Breast epithelium (tissue), 4 donors: ENCODE measurements at regions not wholly inside any gene's neighbourhood (a gene's known extent, or its start where the extent isn't known, plus 50 kb on each side); places are given as distances from the start of the nearest gene placed in this dataset.

Source experiments
- DNase-seq, 2 donors: peaks; one replicate each; pipeline ENCODE4 v3.0.0-alpha.2; 2019; ENCODE audit warnings: low spot score in 2 of 2
- H3K27ac ChIP-seq, 2 donors: fragments of 200-600 bp; sonication (generic) in 1 of 2; one replicate each; pipeline ENCODE4 v1.5.1; 2016 to 2019; ENCODE audit warnings: mild to moderate bottlenecking in 1 of 2
- H3K27me3 ChIP-seq, 2 donors: fragments of 200-600 bp; sonication (generic) in 1 of 2; one replicate each; pipeline versions ENCODE4 v1.5.1 to v1.6.0; 2017 to 2019; ENCODE audit warnings: control low read depth in 1 of 2, mild to moderate bottlenecking in 1 of 2
- H3K36me3 ChIP-seq: fragments of 200-600 bp; one replicate; pipeline ENCODE4 v1.5.1; 2019
- H3K4me1 ChIP-seq, 2 donors: fragments of 200-600 bp; sonication (generic); one replicate each; pipeline ENCODE4 v1.5.1; 2016 to 2019; ENCODE audit warnings: control low read depth in 1 of 2
- H3K4me3 ChIP-seq, 3 donors: fragments of 200-600 bp; sonication (generic); 1 replicate in 2 of 3; 2 replicates in 1 of 3; pipeline ENCODE4 v1.5.1; 2016 to 2019; ENCODE audit warnings: mild to moderate bottlenecking in 3 of 3, moderate library complexity in 2 of 3
- H3K9me3 ChIP-seq, 2 donors: fragments of 200-600 bp; sonication (generic) in 1 of 2; one replicate each; pipeline ENCODE4 v1.5.1; 2016 to 2019; ENCODE audit warnings: control low read depth in 1 of 2
- CTCF ChIP-seq, 3 donors: fragments of 450-650 bp; IDR thresholded peaks; one replicate each; pipeline ENCODE4 v1.5.1; 2016 to 2017; ENCODE audit warnings: antibody characterized with exemption in 3 of 3, mild to moderate bottlenecking in 3 of 3, moderate library complexity in 3 of 3
- POLR2A ChIP-seq: fragments of 450-650 bp; IDR thresholded peaks from one replicate; pipeline ENCODE4 v1.6.1; 2016; ENCODE audit warnings: antibody characterized with exemption, mild to moderate bottlenecking, moderate library complexity
- POLR2AphosphoS5 ChIP-seq, 3 donors: sonication (generic); formaldehyde crosslinking; IDR thresholded peaks; one replicate each; pipeline ENCODE4 v1.6.1; 2017; ENCODE audit warnings: antibody characterized with exemption in 3 of 3
- intact Hi-C: fragments of 100-400 bp; cut with DNase I; formaldehyde crosslinking; loops from one replicate; pipeline ENCODE4 v1.15.1; 2023; ENCODE audit warnings: low total_unique reads

- no peak overlapping the region for H3K27ac ChIP-seq
- no peaks in the 10 kb centered on the region for H3K36me3 ChIP-seq
- H3K4me1 ChIP-seq: no peaks in the 10 kb centered on the region
- H3K27me3 ChIP-seq: peaks cover 0 to 3% of the 10 kb centered on the region in 2 donors
- no peak overlapping the region for H3K4me3 ChIP-seq
- intact Hi-C loops: no loop called here
- DNase-seq: no peak
- no peaks in the 10 kb centered on the region for H3K9me3 ChIP-seq
- no peak for TF ChIP-seq POLR2A
- no peak for TF ChIP-seq POLR2AphosphoS5 (IDR thresholded peaks at IDR 0.05)
- TF ChIP-seq CTCF (IDR thresholded peaks at IDR 0.05): no peak
These were observed 246.6 kb upstream of the CSF3R start for GRCh38 chr1:36729289-36729688.

- DNase-seq: no peak
- intact Hi-C loops: no loop called here
- TF ChIP-seq CTCF (IDR thresholded peaks at IDR 0.05) (no peak), POLR2AphosphoS5 (IDR thresholded peaks at IDR 0.05) (no peak), POLR2A (no peak)
- H3K4me3 ChIP-seq: no peak overlapping the region
- H3K27ac ChIP-seq: no peak overlapping the region
- H3K4me1 ChIP-seq: no peaks in the 10 kb centered on the region
- H3K9me3 ChIP-seq: no peaks in the 10 kb centered on the region
- H3K36me3 ChIP-seq: no peaks in the 10 kb centered on the region
- H3K27me3 ChIP-seq: peaks cover 0 to 3% of the 10 kb centered on the region in 2 donors
These were observed 246.1 kb upstream of the CSF3R start for GRCh38 chr1:36728846-36729245.

GRCh38 chr1:36728051-36728450, 245.3 kb upstream of the CSF3R start:
- intact Hi-C loops: no loop called here
- H3K36me3 ChIP-seq: no peaks in the 10 kb centered on the region
- H3K27me3 ChIP-seq: peaks cover 0 to 3% of the 10 kb centered on the region in 2 donors
- H3K27ac ChIP-seq: no peak overlapping the region
- H3K4me1 ChIP-seq: no peaks in the 10 kb centered on the region
- no peak overlapping the region for H3K4me3 ChIP-seq
- DNase-seq: no peak
- TF ChIP-seq POLR2AphosphoS5 (IDR thresholded peaks at IDR 0.05) (no peak), CTCF (IDR thresholded peaks at IDR 0.05) (no peak)
- H3K9me3 ChIP-seq: no peaks in the 10 kb centered on the region

GRCh38 chr1:36725151-36725550, 242.4 kb upstream of the CSF3R start:
- Histone ChIP-seq H3K27ac (no peak overlapping the region), H3K4me1 (no peaks in the 10 kb centered on the region), H3K9me3 (no peaks in the 10 kb centered on the region), H3K4me3 (no peak overlapping the region), H3K27me3 (peaks cover 0 to 14% of the 10 kb centered on the region in 2 donors), H3K36me3 (no peaks in the 10 kb centered on the region)
- intact Hi-C loops: no loop called here
- no peak for DNase-seq
- TF ChIP-seq POLR2AphosphoS5 (IDR thresholded peaks at IDR 0.05) (no peak), POLR2A (no peak), CTCF (IDR thresholded peaks at IDR 0.05) (no peak)

- H3K4me1 ChIP-seq: no peaks in the 10 kb centered on the region
- H3K4me3 ChIP-seq: no peak overlapping the region
- peaks cover 0 to 22% of the 10 kb centered on the region in 2 donors for H3K27me3 ChIP-seq
- DNase-seq: no peak
- intact Hi-C loops: no loop called here
- TF ChIP-seq POLR2A (no peak), POLR2AphosphoS5 (IDR thresholded peaks at IDR 0.05) (no peak), CTCF (IDR thresholded peaks at IDR 0.05) (no peak)
- no peaks in the 10 kb centered on the region for H3K9me3 ChIP-seq
- no peaks in the 10 kb centered on the region for H3K36me3 ChIP-seq
- no peak overlapping the region for H3K27ac ChIP-seq
These were observed 241.1 kb upstream of the CSF3R start for GRCh38 chr1:36723813-36724212.
